ENCODE measurements at regions not wholly inside any gene's neighbourhood (a gene's known extent, or its start where the extent isn't known, plus 50 kb on each side); places are given as distances from the start of the nearest gene placed in this dataset.

- TF ChIP-seq EZH2phosphoT487 (IDR thresholded peaks at IDR 0.05; ENCODE audit: borderline replicate concordance, low read length) (no peak), CTCF (IDR thresholded peaks at IDR 0.05; ENCODE audit: low read depth, low read length, poor library complexity, severe bottlenecking) (no peak)
Observed at GRCh38 chr21:31596055-31596454, 63.4 kb upstream of the SOD1 start.
